LNCaP clone FGC (cell line): ENCODE measurements at regions not wholly inside any gene's neighbourhood (a gene's known extent, or its start where the extent isn't known, plus 50 kb on each side); places are given as distances from the start of the nearest gene placed in this dataset.

Experiments used
- DNase-seq: peaks from one replicate; pipeline ENCODE4 v3.0.0-alpha.2; 2011; ENCODE audit warnings: low read depth
- H3K4me3 ChIP-seq: 2 replicates; pipeline ENCODE4 v1.5.1; 2011; ENCODE audit warnings: mild to moderate bottlenecking, low read depth, low read length, control low read depth
- TF ChIP-seq, protein P1 (sequence below): IDR thresholded peaks from 2 replicates; pipeline ENCODE4 v1.5.1; 2012; ENCODE audit warnings: mild to moderate bottlenecking; ENCODE audit not compliant: control insufficient read depth, insufficient read depth; ENCODE audit errors: extremely low read depth

- TF ChIP-seq, protein P1, sequence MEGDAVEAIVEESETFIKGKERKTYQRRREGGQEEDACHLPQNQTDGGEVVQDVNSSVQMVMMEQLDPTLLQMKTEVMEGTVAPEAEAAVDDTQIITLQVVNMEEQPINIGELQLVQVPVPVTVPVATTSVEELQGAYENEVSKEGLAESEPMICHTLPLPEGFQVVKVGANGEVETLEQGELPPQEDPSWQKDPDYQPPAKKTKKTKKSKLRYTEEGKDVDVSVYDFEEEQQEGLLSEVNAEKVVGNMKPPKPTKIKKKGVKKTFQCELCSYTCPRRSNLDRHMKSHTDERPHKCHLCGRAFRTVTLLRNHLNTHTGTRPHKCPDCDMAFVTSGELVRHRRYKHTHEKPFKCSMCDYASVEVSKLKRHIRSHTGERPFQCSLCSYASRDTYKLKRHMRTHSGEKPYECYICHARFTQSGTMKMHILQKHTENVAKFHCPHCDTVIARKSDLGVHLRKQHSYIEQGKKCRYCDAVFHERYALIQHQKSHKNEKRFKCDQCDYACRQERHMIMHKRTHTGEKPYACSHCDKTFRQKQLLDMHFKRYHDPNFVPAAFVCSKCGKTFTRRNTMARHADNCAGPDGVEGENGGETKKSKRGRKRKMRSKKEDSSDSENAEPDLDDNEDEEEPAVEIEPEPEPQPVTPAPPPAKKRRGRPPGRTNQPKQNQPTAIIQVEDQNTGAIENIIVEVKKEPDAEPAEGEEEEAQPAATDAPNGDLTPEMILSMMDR, result no peak
- H3K4me3 ChIP-seq, result no peak overlapping the region
- DNase-seq, result no peak
Observed at GRCh38 chr6:12450467-12450866, 160.3 kb downstream of the EDN1 start.

- TF ChIP-seq, protein P1, result no peak
- DNase-seq, result no peak
- H3K4me3 ChIP-seq, result no peak overlapping the region
Observed at GRCh38 chr6:12456343-12456742, 166.2 kb downstream of the EDN1 start.

DNA sequence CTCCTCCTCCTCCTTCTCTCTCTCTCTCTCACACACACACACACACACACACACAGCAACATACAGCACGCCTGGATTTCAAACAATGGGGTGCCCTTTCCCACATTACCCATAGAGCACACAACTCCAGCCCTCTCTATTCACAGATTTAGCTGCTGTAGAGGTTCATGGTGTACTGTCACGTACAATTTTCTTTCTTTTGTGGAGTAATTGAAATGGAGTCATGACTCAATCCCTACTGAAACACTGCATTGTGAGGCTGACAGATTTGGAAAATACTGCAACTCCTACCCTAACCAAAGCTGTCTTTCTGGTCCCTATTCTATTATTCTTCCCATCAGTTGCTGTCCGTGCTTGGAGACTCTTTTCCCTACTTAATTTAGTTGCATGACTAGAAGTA is 166.9 kb downstream of the EDN1 start:
- TF ChIP-seq, protein P1, result no peak
- DNase-seq, result no peak

GRCh38 chr6:12458558-12458957 is 168.4 kb downstream of the EDN1 start:
- H3K4me3 ChIP-seq, result no peak overlapping the region
- TF ChIP-seq, protein P1, result no peak
- no peak for DNase-seq

More for the DNA sequence above, 166.9 kb downstream of the EDN1 start:
- H3K4me3 ChIP-seq, result no peak overlapping the region

DNA sequence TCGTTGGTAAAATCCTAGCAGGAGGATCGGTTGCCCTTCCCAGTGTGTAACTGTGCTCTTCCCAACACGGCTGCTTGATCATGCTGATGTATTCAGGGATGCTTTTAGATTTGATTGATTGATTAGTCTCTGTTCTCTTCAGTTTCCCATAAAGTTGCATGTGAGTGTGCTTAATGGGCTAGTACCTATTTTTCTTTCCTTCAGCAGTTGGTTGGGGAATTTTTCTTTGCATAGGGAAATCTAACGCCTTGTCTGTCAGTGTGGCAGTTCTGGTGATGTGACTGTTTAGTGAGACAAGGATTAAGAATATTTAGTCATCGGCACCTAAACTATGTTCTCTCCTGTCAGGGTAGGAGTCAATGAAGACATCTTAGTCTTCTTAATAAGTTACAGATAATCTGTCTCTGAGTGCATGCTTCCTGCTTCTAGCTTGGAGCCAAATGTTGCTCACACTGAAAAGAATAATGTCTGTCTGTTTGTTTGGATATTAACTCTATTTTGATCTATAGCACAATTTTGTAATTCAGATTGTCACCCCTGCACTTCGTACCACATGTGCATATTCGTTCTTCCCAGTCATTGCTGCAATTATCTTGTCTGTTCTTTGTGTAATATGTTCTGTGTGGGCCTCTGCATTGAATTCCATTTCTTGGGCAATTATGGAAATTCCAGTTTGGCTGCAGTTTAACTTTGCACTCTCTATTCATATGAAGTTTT is 169.9 kb downstream of the EDN1 start:
- no peak for DNase-seq
- H3K4me3 ChIP-seq, result no peak overlapping the region
- TF ChIP-seq, protein P1, result no peak

- no peak for DNase-seq
- H3K4me3 ChIP-seq, result no peak overlapping the region
- TF ChIP-seq, protein P1, result no peak
Observed at GRCh38 chr6:12467706-12468670, 177.8 kb downstream of the EDN1 start.
